ENCODE measurements at regions not wholly inside any gene's neighbourhood (a gene's known extent, or its start where the extent isn't known, plus 50 kb on each side); places are given as distances from the start of the nearest gene placed in this dataset.
"Not testable (repeated sequence)": the region's sequence is repeated elsewhere in the genome, so short reads cannot be mapped to it uniquely, and the experiment has no call there.

DNA sequence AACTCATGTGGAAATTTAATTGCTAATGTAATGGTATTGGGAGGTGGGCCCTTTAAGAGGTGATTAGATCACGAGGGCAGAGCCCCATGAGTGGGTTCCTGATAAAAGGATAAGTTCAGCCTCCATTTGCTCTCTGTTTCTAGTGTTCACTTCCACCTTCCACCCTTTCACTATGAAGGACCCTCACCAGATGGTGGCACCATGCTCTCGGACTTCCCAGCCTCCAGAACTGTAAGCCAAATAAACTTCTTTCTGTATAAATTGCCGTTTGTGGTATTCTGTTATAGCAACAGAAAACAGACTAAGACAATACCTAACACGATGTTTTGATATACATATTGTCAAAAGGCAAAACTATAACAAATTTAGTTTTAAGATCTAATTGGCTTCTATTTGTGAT, 166.2 kb downstream of the DEPDC1B start:
- no peaks in the 10 kb centered on the region for H3K9me2 ChIP-seq (replicated peaks; ENCODE audit: low read depth, low read length)
- H3F3A ChIP-seq (ENCODE audit: low read depth), result no peaks in the 10 kb centered on the region
- H3K4me1 ChIP-seq (ENCODE audit: insufficient read depth, low read length, poor library complexity, severe bottlenecking), result peaks cover under 1% of the 10 kb centered on the region
- H3K79me2 ChIP-seq (ENCODE audit: insufficient read depth, low read length), result no peaks in the 10 kb centered on the region
- no peak overlapping the region for H3K4me2 ChIP-seq (ENCODE audit: low read depth, low read length, poor library complexity, severe bottlenecking)
- no peaks in the 10 kb centered on the region for H4K20me1 ChIP-seq (ENCODE audit: insufficient read depth, low read length, poor library complexity, severe bottlenecking)
- no peaks in the 10 kb centered on the region for H3K27me3 ChIP-seq (ENCODE audit: insufficient read depth, low read length, poor library complexity, severe bottlenecking)
- H3K9me3 ChIP-seq (ENCODE audit: insufficient read depth, low read depth, low read length), result no peaks in the 10 kb centered on the region
- no peak overlapping the region for H3K4me3 ChIP-seq (ENCODE audit: low read length, poor library complexity, severe bottlenecking)
- no peaks in the 10 kb centered on the region for H3K36me3 ChIP-seq (ENCODE audit: insufficient read depth, low read length)
- H2AFZ ChIP-seq (ENCODE audit: low read length), result no peak overlapping the region
- no peak for TF ChIP-seq EZH2phosphoT487 (IDR thresholded peaks at IDR 0.05; ENCODE audit: borderline replicate concordance)
- TF ChIP-seq, protein P1, sequence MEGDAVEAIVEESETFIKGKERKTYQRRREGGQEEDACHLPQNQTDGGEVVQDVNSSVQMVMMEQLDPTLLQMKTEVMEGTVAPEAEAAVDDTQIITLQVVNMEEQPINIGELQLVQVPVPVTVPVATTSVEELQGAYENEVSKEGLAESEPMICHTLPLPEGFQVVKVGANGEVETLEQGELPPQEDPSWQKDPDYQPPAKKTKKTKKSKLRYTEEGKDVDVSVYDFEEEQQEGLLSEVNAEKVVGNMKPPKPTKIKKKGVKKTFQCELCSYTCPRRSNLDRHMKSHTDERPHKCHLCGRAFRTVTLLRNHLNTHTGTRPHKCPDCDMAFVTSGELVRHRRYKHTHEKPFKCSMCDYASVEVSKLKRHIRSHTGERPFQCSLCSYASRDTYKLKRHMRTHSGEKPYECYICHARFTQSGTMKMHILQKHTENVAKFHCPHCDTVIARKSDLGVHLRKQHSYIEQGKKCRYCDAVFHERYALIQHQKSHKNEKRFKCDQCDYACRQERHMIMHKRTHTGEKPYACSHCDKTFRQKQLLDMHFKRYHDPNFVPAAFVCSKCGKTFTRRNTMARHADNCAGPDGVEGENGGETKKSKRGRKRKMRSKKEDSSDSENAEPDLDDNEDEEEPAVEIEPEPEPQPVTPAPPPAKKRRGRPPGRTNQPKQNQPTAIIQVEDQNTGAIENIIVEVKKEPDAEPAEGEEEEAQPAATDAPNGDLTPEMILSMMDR (conservative IDR thresholded peaks at IDR 0.05; ENCODE audit: low read length), result no peak
- no peak overlapping the region for H3K9ac ChIP-seq (ENCODE audit: low read depth, low read length, poor library complexity, severe bottlenecking)

DNA sequence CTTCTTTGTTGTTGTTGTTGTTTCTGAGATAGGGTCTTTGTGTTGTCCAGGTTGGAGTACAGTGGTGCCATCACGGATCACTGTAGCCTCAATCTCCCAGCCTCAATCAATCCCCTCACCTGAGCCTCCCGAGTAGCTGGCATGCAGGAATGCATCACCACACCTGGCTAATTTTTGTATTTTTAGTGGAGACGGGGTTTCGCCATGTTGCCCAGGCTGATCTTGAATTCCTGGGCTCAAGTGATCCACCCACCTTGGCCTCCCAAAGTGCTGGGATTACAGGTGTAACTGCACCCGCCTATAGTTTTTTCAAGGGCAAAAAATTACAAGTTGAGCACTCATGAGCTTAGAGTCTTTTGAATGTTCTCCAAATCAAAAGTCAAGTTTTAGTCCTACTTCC, 167.2 kb downstream of the DEPDC1B start:
- H4K20me1 ChIP-seq (ENCODE audit: insufficient read depth, low read length, poor library complexity, severe bottlenecking); H3K27me3 ChIP-seq (ENCODE audit: insufficient read depth, low read length, poor library complexity, severe bottlenecking); H3K9ac ChIP-seq (ENCODE audit: low read depth, low read length, poor library complexity, severe bottlenecking); H3K79me2 ChIP-seq (ENCODE audit: insufficient read depth, low read length); H3K4me2 ChIP-seq (ENCODE audit: low read depth, low read length, poor library complexity, severe bottlenecking); H3K36me3 ChIP-seq (ENCODE audit: insufficient read depth, low read length); H3K9me3 ChIP-seq (ENCODE audit: insufficient read depth, low read depth, low read length); H2AFZ ChIP-seq (ENCODE audit: low read length); H3K9me2 ChIP-seq (replicated peaks; ENCODE audit: low read depth, low read length); H3K4me3 ChIP-seq (ENCODE audit: low read length, poor library complexity, severe bottlenecking); H3K4me1 ChIP-seq (ENCODE audit: insufficient read depth, low read length, poor library complexity, severe bottlenecking); H3F3A ChIP-seq (ENCODE audit: low read depth): not testable (repeated sequence)

DNA sequence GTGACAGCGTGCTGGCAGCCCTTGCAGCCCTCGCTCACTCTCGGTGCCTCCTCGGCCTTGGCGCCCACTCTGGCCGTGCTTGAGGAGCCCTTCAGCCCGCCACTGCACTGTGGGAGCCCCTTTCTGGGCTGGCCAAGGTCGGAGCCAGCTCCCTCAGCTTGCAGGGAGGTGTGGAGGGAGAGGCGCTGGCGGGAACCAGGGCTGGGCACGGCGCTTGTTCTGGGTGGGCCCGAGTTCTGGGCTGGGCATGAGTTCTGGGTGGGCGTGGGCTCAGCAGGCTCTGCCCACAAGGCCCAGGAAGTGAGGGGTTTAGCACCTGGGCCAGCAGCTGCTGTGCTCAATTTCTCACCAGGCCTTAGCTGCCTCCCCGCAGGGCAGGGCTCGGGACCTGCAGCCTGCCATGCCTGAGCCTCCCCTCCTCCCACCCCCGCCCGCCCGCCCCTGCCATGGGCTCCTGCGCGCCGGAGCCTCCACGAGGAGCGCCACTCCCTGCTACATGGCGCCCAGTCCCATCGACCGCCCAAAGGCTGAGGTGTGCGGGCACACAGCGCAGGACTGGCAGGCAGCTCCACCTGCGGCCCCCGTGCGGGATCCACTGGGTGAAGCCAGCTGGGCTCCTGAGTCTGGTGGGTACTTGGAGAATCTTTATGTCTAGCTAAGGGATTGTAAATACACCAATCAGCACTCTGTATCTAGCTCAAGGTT, 169.7 kb downstream of the DEPDC1B start:
- H3K4me1 ChIP-seq (ENCODE audit: insufficient read depth, low read length, poor library complexity, severe bottlenecking); H3K9ac ChIP-seq (ENCODE audit: low read depth, low read length, poor library complexity, severe bottlenecking); H3F3A ChIP-seq (ENCODE audit: low read depth); H3K27me3 ChIP-seq (ENCODE audit: insufficient read depth, low read length, poor library complexity, severe bottlenecking); H3K9me3 ChIP-seq (ENCODE audit: insufficient read depth, low read depth, low read length); H3K79me2 ChIP-seq (ENCODE audit: insufficient read depth, low read length); H3K36me3 ChIP-seq (ENCODE audit: insufficient read depth, low read length); H3K4me2 ChIP-seq (ENCODE audit: low read depth, low read length, poor library complexity, severe bottlenecking); H4K20me1 ChIP-seq (ENCODE audit: insufficient read depth, low read length, poor library complexity, severe bottlenecking); H3K4me3 ChIP-seq (ENCODE audit: low read length, poor library complexity, severe bottlenecking); H2AFZ ChIP-seq (ENCODE audit: low read length); H3K9me2 ChIP-seq (replicated peaks; ENCODE audit: low read depth, low read length): not testable (repeated sequence)

DNA sequence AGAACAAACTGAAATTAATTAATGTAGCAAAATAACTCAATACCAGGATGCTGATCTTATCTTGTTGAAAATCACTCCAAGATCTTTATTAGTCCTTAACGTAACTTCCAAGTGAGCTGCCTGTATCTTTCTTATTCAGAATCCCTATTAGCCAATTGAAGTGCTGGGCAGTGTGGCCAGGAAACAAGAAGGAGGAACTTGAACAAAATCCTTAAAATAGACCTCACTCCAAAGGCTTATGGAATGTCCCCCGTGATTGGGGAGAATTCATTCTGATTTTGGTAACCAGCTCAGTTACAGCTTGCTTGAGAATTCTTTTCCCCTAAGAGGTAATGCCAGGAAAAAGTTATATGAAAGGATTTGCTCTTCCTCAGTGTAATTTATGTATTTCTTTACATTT, 171.0 kb downstream of the DEPDC1B start:
- Histone ChIP-seq H3K4me2 (ENCODE audit: low read depth, low read length, poor library complexity, severe bottlenecking) (no peak overlapping the region), H3F3A (ENCODE audit: low read depth) (no peaks in the 10 kb centered on the region), H3K27me3 (ENCODE audit: insufficient read depth, low read length, poor library complexity, severe bottlenecking) (no peaks in the 10 kb centered on the region), H3K79me2 (ENCODE audit: insufficient read depth, low read length) (no peaks in the 10 kb centered on the region), H3K4me1 (ENCODE audit: insufficient read depth, low read length, poor library complexity, severe bottlenecking) (no peaks in the 10 kb centered on the region), H2AFZ (ENCODE audit: low read length) (no peak overlapping the region), H3K9me3 (ENCODE audit: insufficient read depth, low read depth, low read length) (no peaks in the 10 kb centered on the region), H3K9ac (ENCODE audit: low read depth, low read length, poor library complexity, severe bottlenecking) (no peak overlapping the region), H3K9me2 (replicated peaks; ENCODE audit: low read depth, low read length) (no peaks in the 10 kb centered on the region), H3K4me3 (ENCODE audit: low read length, poor library complexity, severe bottlenecking) (no peak overlapping the region), H4K20me1 (ENCODE audit: insufficient read depth, low read length, poor library complexity, severe bottlenecking) (no peaks in the 10 kb centered on the region), H3K36me3 (ENCODE audit: insufficient read depth, low read length) (no peaks in the 10 kb centered on the region)
- no peak for TF ChIP-seq EZH2phosphoT487 (IDR thresholded peaks at IDR 0.05; ENCODE audit: borderline replicate concordance)
- TF ChIP-seq, protein P1 (conservative IDR thresholded peaks at IDR 0.05; ENCODE audit: low read length), result no peak

Measured in Loucy (cell line).